ENCODE measurements at regions not wholly inside any gene's neighbourhood (a gene's known extent, or its start where the extent isn't known, plus 50 kb on each side); places are given as distances from the start of the nearest gene placed in this dataset.

DNA sequence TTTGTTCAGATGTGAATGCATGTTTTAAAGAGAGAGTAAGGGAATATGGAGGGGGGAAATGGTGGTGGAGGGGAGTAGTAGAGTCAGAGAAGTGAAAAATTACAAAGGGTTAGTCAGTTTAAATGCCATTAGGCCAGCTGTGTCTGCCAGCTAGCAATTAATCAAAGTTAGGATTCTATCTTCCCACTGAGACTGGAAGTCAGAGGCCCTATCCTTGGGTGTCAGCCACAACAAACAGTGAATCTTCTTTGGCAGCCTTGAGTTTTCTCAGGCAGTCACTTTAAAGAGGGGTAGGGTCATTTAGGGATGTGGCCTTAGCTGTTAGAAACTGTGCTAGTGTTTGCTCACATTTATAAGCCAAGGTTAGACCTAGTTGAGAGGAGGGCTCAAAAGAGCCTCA lies 120.5 kb upstream of the BTBD3 start:
- TF ChIP-seq, protein P1, sequence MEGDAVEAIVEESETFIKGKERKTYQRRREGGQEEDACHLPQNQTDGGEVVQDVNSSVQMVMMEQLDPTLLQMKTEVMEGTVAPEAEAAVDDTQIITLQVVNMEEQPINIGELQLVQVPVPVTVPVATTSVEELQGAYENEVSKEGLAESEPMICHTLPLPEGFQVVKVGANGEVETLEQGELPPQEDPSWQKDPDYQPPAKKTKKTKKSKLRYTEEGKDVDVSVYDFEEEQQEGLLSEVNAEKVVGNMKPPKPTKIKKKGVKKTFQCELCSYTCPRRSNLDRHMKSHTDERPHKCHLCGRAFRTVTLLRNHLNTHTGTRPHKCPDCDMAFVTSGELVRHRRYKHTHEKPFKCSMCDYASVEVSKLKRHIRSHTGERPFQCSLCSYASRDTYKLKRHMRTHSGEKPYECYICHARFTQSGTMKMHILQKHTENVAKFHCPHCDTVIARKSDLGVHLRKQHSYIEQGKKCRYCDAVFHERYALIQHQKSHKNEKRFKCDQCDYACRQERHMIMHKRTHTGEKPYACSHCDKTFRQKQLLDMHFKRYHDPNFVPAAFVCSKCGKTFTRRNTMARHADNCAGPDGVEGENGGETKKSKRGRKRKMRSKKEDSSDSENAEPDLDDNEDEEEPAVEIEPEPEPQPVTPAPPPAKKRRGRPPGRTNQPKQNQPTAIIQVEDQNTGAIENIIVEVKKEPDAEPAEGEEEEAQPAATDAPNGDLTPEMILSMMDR (IDR thresholded peaks at IDR 0.05 in 2 of 3, conservative IDR thresholded peaks at IDR 0.05 in 1 of 3; ENCODE audit: borderline replicate concordance in 1 of 3, insufficient read depth in 1 of 3, low read depth in 2 of 3, low read length in 2 of 3): no peak
- no peak for TF ChIP-seq POLR2AphosphoS5 (IDR thresholded peaks at IDR 0.05; ENCODE audit: low read depth, low read length)
- TF ChIP-seq, protein P2, sequence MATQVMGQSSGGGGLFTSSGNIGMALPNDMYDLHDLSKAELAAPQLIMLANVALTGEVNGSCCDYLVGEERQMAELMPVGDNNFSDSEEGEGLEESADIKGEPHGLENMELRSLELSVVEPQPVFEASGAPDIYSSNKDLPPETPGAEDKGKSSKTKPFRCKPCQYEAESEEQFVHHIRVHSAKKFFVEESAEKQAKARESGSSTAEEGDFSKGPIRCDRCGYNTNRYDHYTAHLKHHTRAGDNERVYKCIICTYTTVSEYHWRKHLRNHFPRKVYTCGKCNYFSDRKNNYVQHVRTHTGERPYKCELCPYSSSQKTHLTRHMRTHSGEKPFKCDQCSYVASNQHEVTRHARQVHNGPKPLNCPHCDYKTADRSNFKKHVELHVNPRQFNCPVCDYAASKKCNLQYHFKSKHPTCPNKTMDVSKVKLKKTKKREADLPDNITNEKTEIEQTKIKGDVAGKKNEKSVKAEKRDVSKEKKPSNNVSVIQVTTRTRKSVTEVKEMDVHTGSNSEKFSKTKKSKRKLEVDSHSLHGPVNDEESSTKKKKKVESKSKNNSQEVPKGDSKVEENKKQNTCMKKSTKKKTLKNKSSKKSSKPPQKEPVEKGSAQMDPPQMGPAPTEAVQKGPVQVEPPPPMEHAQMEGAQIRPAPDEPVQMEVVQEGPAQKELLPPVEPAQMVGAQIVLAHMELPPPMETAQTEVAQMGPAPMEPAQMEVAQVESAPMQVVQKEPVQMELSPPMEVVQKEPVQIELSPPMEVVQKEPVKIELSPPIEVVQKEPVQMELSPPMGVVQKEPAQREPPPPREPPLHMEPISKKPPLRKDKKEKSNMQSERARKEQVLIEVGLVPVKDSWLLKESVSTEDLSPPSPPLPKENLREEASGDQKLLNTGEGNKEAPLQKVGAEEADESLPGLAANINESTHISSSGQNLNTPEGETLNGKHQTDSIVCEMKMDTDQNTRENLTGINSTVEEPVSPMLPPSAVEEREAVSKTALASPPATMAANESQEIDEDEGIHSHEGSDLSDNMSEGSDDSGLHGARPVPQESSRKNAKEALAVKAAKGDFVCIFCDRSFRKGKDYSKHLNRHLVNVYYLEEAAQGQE (IDR thresholded peaks at IDR 0.05; ENCODE audit: low read depth): no peak
- TF ChIP-seq, protein P3, sequence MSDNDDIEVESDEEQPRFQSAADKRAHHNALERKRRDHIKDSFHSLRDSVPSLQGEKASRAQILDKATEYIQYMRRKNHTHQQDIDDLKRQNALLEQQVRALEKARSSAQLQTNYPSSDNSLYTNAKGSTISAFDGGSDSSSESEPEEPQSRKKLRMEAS (IDR thresholded peaks at IDR 0.05): no peak
- no peak for TF ChIP-seq JUND (IDR thresholded peaks at IDR 0.05)
- TF ChIP-seq RAD21 (IDR thresholded peaks at IDR 0.05; ENCODE audit: low read depth): no peak
- TF ChIP-seq ZNF274 (IDR thresholded peaks at IDR 0.05; ENCODE audit: low read depth, low read length): no peak
- no peak for TF ChIP-seq POLR2A (IDR thresholded peaks at IDR 0.05; ENCODE audit: borderline replicate concordance, extremely low read depth, insufficient read depth, insufficient read length)
